ENCODE measurements at regions not wholly inside any gene's neighbourhood (a gene's known extent, or its start where the extent isn't known, plus 50 kb on each side); places are given as distances from the start of the nearest gene placed in this dataset.

DNA sequence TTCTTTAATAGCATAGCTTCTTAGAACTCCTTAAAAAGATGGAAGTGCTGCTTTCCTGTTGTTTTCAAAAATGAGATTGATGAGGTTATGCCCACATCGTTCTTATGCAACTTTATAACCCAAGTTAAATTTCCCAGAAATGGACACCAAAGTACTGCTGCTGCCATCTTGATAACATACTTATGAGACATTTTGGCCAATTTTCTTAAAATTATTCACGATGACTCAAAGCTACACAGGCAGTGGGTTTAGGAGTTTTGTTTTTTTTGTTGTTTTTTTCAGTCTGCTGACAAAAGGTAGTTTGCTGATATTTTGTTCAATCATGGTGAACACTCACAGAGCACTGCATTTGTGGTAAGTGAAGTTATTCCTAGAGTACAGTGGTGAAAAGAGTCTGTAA lies 54.9 kb upstream of the RFC3 start:
- no peak for DNase-seq

DNA sequence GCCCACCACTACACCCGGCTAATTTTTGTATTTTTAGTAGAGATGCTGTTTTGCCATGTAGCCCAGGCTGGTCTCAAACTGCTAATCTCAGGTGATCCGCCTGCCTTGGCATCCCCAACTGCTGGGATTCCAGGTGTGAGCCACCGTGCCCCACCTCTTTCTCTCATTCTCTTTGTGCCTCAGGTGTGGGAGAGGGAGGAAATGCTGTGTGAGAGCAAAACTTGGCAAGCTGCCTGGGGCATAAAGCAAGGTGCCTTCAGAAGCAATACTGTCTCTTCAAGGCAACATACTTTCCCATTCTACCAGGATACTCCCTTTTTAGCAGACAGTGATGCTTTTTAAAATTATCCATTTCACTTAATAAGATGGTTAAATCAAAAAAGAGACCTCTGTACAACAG lies 53.2 kb upstream of the RFC3 start:
- no peak for DNase-seq

DNA sequence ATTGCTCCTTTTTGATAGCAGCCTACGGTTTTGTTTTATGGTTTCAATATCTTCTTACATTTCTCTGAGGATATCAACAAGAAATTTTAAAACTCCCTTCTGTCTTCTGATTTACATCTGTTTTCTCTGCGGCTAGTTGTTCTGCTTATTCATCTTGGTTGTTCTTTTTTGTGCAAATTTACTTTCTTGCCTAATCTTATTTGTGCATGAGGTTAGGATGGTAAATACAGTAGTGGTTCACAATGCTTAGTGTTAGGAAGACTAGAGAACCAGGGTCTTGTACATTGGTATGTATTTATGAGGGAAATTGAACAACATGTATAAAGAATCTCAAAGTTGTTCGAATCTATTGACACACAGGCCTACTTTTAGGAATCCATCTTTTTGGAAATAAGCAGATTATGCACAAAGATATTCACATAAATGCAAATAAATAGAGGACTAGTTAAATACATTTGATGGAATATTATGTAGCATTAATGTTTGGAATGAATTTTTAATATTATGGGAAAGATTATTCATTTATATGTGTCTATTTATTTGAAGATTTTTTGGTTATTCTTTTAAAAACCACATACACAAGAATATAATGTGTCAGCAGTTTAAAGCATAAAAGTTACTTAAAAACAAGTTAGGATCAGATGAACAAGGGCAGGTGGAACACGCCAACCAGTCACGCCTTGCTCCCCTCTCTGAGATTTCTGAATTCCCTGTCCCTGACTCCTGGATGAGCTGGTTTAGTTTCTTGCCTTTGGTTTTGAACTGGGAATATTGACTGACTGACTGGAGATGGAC lies 51.4 kb upstream of the RFC3 start:
- no peak for DNase-seq

DNA sequence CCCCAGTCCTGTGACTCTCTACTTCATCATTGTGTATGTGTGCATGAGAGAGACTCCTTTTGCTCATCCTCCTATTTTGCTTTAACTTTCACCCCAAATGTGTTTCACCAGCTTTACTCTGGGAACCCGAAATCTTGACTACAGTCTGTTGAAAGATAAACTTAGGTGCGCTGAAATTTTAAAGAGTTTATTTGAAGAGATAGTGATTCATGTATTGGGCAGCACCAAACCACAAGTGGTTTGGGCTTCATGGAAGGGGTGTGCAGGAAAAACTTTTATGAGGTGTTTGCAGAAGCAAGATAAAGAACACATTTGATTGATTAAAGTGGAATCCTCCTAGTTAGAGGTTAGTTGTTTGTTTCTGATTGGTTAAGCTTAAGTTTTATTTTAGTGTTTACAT lies 50.8 kb upstream of the RFC3 start:
- DNase-seq: no peak
